Stimulated activated CD4-positive, alpha-beta T cell treated with anti-CD3 and anti-CD28 coated beads, Interleukin-2, amount 100 ng/mL, for 24 hours (primary cell): ENCODE measurements at regions not wholly inside any gene's neighbourhood (a gene's known extent, or its start where the extent isn't known, plus 50 kb on each side); places are given as distances from the start of the nearest gene placed in this dataset.

Experiments
- DNase-seq, 2 donors: peaks; one replicate each; pipeline ENCODE4 v3.0.0-alpha.2; 2020

DNA sequence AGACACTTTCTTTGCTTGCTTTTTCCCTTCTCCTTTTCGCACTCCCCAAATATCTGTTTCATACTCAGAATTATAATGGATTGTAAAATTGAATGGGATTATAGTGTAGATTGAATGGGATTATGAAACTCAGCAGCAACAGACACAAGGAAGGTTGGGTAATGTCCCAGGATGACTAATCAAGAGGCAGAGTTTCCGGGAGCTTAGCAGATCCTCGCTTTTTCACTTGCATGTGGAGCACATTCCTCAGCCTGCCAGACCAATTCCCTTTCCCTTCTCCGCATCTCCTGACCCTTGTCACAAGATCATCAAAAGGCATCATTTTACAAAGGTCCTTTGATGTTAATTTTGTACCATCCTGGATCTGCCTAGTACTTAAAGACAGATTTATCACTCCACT lies 55.1 kb upstream of the SLC1A1 start:
- no peak for DNase-seq

DNA sequence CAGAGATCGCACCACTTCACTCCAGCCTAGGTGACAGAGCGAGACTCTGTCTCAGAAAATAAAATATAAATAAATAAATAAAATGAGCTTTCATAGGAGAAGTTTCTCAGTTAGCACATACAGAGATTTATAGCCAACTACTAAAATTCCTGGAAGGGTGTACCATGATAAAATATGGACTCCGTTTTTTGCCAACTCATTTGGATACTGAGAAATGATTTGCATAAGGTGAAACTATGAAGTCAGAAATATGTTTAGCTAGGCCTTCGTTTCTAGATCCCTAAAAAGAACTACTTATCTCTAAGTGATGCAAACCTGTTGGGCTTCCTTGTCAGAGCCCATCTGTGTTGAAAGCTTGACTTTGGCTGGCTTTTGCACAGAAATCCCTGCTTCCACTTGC lies 56.9 kb upstream of the SLC1A1 start:
- no peak for DNase-seq

DNA sequence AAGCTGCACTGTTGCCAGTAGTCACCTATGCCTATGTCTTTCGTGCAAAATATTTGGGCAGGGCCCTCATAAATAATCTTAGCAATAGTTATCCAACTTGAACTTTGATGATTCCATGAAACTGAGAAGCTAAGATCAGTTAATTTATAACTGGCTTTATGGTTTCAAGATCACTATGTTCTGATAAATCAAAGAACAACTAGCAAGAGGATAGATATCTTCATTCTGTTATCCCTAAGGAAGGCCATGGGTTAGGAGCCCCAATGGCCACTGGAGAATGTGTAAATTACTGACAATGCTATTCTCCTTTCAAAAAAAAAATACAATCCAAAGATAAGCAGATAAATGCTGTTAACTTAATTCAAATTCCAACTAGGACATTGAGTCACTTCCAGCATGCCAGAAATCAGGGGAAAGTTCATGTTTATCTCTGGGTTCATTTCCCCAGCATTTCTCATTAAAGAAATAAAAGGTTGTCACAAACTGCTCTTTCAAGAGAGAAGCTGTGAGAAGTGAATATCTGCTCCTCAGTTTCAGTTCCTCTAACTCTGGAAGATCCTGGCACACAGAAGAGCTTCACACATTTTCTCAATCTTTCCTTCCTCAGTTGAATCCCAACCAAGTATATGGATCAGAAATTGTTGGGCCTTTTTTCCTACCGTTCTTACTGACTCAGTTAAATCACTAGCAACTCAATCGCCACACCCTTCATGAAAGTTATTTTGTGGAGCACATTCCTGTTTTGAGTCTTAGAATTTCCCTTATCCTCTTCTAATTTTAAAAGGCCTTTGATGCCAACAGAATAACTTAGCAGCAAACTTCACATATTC lies 59.6 kb upstream of the SLC1A1 start:
- DNase-seq, result no peak

DNA sequence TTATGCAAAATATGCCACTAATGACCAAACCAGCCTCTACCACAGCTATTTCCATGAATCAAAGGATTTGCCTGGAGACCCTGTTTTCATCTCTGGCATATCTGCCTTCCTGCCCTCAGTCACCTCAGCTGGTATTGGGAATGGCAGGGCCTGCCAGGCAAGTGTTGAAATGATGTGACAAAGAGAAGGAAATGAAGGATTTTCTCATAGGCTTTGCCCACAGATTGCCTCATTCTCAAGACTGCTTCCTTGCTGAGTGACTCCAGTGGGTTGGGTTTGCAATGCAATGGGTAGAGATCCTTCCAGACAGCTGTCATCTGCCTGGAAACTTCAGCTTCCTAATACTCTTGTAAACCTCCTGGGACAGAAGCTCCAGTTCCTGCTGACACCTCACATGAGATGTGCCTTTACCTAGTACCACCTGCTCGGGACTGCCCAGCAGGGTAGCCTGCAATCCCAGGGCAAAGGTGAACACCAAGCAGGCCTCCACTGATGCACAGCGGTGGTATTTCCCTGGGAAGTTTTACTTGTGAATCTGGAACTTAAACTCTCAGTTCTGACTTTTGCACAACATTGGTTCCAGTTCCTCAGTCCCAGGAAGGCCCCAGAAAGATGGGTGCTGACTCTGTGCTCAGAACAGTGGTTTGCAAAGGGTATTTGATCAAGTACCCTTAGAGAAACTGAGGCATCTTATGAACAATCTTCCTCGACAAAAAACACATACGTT lies 64.8 kb upstream of the SLC1A1 start:
- DNase-seq, result no peak

DNA sequence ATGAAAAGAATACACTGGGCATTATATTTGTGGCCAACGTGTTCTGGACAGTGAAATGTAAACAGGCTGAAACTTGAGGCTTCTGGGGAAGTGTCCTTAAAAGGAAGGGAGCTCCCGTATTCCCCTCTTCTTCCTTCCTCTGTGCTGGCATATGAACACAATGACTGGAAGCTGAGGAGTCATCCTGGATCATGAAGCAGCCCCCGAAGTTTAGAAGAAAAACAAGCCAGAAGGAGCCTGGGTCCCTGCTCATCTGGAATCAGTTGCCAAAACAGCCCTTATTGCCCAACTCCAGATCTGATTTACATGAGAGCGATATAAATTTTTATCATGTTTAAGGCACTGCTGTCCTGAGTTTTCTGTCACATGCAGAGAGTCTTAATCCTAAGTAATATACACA lies 65.4 kb upstream of the SLC1A1 start:
- no peak for DNase-seq

DNA sequence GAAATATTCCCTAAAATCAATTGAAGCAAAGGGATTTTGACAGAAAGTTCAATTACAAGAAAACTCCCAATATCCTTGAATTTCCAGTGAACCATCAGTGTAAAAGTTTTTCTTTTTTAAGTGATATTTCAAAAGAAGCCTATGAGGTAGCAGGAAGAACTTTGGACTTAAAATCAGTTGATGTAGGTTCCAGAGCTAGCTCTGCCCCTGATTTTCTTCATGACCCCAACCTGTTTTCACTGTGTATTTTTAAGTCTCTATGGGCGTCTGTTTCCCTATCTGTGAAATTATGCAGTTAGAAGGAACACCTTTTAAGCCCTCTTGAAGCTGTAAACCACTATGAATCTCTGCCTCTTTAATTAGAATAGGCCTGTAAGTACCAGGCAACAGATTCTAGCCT lies 66.2 kb upstream of the SLC1A1 start:
- DNase-seq, result no peak

DNA sequence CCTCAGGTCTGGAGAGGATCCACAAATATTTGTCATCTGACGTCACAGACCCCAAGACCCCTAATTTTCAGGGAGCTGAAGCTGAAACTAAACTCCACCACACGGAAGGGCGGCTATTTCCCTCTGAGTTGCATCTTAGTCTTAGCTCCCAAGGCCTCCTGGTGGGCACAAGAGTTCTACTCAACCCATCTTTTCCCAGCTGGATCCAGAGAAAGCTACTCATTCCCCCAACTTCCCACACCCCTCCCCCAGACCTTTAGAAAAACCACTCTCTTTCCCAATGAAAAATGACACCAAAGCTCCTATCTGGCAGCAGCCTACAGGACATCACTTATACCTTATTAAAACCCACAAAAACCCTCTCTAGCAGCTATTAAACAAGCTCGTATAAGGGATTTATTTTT lies 67.1 kb upstream of the SLC1A1 start:
- no peak for DNase-seq

DNA sequence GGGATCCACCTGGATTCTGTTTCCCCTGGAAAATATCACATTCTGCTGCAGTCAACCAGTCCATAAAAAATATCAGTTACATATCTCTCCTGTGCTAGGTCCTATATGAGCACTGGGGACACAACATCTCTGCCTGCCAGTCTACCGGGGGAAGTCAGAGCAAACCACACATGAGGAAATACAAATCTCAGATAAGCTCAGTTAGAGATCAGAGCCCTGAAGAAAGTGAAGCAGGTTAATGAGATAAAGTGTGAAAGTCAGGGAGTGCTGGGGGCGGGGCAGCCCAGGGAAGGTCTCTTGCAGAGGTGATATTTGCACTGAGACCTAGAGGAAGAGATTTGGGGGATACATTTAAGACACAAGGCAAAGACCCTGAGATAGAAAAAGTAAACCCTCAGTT lies 67.8 kb upstream of the SLC1A1 start:
- no peak for DNase-seq

DNA sequence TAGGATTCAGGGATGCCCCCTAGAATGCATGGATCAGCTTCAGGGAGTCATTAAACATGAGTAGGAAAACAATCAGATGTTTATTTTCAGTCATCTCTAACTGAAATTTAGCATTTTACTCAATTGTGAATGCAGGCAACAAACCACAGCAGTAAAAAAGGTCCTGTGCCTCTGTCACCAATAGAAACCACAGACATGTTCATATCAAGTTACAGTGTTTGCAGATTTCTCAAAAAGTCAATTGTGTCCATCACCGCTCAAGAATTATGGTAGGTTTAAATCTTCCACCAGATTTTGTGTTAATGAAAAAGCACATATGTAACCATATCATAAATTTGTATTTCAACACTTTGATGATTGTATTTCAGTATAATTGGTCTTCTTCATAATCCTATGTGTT lies 68.4 kb upstream of the SLC1A1 start:
- no peak for DNase-seq

DNA sequence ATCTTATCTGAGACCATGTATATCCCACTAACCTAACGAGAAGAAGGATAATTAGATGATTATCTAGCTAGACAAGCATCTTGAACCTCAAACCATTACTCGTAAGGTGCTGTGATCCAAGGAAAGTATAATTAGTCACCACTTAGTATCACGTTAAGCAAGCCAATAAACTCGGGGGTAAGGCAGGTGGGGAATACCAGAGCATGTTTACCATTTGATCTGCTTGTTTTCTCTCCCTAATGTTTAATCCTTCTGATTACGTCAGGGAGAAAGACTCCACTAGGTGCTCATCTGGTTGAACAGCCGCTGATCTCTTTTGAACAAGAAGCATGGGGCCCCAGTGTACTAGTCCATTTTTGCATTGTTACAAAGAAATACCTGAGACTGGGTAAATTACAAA lies 69.9 kb upstream of the SLC1A1 start:
- no peak for DNase-seq

DNA sequence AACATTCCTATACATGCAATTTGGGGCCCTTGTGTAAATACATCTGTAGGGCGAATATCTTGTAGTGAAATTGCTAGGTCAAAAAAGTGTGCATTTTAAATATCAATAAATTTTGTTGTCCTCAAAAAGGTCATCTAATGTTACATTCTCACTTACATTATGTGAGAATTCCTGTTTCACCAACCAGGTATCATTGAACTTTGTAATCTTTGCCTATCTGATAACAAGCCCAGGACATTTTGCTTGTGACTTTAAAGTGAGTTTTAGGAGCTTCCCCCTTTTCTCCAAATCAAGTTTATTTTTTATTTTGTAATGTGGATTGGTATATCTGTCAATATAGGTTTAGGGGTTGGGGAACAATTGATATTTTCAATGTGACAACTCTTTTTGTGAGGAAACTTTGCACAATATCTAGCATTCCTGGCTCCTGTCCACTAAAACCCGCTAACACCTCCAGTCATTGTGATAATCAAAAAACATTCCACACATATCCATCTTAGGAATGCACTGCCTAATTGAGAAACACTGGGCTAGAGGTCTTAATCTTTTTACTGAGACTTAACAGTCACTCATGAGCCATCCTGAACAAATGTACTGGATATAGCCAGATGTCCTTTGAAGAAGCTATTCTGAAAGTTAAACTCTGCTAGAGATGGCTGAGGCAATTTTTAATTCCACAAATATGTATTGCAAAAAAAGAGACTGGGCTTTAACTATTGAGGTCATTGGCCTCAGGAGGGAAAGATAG lies 72.5 kb upstream of the SLC1A1 start:
- DNase-seq, result no peak

DNA sequence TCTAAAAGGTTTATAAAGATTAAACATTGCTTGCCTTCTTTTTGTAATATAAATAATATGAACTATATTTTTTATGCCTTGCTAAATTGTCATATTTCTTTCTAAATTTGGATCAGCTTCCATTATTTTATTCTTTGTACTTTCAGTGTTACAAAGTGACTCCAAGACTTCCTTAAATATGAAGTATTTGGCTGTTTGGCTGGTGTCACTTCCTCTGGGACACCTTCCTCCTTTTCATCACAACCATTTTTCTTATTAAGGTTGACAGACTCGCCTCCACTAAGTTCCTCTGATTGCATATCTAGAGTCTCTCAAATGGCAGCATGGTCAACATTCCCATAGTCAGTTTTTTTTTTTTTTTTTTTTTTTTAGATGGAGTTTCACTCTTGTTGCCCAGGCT lies 73.8 kb upstream of the SLC1A1 start:
- no peak for DNase-seq

DNA sequence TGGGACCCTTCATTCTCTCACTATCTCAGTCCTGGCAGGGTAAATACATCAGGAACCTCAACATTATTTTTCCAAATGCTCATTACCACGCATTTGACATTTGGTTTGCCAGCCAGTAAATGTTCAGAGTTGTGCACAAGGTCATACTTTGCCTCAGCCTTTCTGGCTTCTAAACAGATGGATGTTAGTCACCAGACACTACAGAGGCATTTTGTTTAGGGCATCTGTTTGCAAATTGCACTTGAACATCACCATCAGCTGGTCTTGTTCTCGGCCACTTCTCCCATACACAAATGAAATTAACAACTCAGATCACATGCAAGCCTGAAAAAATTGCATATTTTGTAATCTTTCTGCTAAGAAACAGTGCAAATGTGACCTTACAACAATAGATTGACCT lies 75.0 kb upstream of the SLC1A1 start:
- no peak for DNase-seq

DNA sequence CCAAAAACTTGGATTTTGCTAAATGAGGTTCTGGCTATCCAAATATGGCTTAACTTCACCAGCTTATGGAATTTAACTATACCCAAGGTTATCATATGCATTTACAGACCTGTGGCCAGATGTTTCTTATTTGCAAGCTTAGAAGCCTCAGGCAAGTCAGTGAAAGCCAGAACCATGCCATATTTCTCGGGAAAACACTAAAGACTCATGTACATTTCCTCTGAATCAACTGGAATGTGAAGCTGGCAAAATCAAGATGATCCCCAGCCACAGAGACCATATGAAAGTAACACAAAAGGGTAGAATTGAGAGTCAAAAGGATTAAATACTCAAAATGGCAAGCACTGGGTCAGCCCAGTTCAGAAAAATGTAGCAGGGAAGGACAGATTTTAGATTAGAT lies 76.4 kb upstream of the SLC1A1 start:
- no peak for DNase-seq

DNA sequence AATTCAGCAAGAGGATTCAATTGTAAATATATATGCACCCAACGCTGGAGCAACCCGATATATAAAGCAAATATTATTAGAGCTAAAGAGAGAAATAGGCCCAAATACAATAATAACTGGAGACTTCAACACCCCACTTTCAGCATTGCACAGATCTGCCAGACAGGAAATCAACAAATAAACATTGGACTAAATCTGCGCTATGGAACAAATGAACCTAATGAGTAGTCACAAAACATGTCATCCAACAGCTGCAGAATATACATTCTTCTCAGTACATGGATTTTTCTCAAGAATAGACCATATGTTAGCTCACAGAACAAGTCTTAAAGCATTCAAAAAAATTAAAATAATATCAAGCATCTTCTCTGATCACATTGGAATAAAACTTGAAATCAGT lies 86.1 kb upstream of the SLC1A1 start:
- no peak for DNase-seq

DNA sequence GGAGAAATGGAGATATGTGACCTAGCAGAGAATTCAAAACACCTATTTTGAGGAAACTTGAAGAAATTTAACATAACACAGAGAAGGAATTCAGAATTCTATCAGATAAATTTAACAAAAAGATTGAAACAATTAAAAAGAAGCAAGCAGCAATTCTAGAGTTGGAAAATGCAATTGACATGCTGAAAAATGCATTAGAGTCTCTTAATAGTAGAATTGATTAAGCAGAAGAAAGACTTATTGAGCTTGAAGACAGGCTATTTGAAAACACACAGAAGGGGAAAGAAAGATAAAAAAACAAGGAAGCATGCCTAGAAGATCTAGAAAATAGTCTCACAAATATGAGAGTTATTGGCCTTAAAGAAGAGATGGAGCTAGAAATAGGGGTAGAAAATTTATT lies 87.8 kb upstream of the SLC1A1 start:
- DNase-seq, result no peak

DNA sequence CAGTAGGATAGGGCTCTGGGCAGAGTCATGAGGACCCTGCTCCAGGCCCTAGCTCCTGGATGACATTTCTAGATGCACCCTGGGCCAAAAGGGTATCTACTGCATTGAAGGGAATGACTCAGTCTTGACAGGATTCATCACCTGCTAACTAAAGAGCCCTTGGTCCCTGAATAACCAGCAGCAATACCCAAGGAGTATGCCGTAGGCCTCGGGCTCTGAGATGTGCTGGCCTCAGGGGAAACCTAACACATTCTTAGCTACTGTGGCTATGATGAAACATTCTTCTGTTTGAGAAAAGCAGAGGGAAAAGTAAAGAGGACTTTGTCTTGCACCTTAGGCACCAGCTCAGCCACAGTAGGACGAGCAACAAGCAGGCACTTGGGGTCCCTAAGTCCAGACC lies 89.5 kb upstream of the SLC1A1 start:
- DNase-seq, result no peak

DNA sequence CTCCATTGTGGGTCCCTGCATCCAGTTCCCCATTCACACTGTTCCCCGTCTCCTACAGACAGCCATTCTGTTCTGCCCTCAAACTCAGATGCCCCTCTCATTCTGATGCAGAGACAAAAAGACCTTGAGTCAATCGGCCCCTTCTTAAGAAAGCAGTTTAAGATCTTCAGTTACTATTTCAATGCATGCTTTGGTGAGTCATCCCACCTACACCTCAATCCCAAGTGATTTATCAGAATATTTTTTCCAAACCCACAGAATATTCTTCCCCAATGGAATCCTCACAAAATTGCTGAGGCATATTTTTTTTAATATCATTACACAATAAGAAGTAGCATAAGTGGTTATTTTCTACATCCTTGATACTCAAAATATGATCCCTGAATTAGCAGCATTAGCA lies 92.4 kb upstream of the SLC1A1 start:
- DNase-seq, result no peak

DNA sequence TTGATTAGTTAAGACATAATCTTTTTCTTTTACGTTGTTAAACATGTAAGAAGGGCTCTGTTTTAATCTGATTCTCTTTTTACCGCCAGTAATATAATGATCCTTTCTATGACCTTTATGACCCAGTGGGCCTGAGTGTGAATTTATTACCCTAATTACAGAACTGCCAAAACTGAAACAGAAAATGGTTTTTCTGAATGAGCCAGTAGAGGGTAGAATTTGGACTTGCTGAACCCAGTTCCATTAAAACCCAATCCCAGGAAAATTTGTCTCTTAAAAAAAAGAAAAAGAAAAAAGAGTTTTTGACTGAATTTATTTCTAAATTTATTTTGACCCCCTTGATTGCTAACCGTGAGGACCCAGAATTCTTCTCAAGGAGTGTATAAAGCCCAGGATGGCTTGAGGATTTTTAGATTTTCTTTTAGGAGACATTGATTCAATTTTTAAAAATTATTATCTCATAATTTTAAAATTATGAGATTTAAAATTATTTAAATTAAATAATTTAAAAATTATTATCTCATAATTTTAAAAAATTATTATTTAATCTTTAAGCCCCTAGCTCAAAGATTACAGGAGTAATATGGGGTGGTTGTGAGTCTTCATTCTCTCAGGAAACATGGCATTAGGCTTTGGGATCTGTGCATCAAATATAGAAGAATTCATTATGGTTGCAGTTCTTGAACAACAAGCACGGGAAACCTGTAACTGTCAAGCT lies 94.1 kb upstream of the GLIS3 start:
- DNase-seq, result no peak

DNA sequence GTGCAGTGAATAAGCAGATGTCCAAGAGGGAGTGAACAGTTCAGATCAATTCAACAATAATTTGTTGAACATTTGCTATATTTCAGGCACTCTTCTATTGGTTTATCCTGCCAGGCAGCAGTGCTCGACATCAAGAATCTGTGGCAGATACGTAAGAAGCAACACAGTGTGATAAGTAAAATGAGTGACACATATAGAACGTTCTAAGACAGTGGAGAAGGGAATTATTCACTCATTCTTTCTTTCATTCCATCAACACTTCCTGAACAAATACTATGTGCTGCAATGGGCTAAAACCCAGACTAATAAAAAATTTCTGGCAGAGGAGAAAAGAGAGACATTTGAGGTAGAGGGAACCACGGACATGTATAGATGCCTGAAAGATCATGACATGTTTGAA lies 89.9 kb upstream of the GLIS3 start:
- DNase-seq, result no peak

DNA sequence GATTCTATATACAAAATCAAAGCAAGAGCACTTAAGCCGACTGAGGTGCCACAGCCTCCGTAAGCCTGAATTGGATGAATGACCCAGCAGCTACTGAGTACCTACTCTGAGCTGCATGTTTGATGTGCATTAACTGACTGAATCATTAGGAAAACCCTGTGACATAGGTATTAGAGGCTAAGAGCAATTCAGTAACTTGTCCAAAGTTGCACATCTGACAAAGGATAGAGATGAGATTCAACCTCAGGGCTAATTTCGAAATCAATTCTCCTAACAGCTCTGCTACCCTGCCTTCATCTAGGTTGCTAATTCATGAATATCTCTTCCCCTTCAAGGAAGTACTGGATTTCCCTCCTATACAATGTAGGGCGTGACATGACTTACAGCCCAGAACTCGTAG lies 89.1 kb upstream of the GLIS3 start:
- no peak for DNase-seq

DNA sequence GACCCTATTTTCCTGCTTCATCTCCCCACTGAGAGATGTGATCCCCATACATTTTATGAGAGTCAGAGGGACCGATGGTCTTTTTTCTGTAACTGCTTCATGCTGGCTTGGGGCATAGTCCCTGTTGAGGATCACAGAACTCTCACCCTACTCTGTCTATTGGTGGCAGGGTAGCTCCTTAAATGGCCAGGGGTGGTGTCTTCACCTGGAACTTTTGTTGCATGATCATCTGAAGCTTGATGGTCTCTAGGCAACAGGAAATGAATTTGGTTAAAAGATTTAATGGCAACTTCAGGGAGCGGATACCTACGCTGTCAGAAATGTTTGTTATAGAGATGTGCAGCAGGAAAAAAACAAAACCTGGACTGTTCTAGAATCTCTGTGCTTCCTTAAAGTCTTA lies 87.0 kb upstream of the GLIS3 start:
- no peak for DNase-seq

DNA sequence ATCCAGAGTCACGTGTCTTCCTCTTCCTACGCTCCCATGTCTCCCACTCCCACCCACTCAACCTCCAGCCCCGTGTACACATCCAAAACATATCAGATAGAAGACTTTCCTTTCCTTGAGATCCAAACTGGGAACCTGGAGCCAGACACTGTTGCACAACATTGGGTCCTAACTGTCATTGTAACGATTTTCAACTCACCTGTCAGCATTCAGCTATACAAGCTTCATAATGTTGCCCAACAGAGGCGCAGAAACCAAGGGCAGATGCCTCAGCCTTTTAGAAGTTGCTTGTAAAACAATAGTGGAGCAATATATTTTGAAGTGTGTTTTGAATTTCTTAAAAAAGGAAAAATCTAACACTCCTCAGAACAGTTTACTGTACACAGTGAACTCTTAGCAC lies 84.9 kb upstream of the GLIS3 start:
- DNase-seq, result no peak
